HG03354 (cell line): ENCODE measurements at regions not wholly inside any gene's neighbourhood (a gene's known extent, or its start where the extent isn't known, plus 50 kb on each side); places are given as distances from the start of the nearest gene placed in this dataset.
"Not testable (repeated sequence)": the region's sequence is repeated elsewhere in the genome, so short reads cannot be mapped to it uniquely, and the experiment has no call there.

Experiments
- ATAC-seq: cut with Tn5 transposase; IDR thresholded peaks from one replicate; pipeline ENCODE4 v1.9.1; 2021; ENCODE audit warnings: mild to moderate bottlenecking; ENCODE audit not compliant: unreplicated experiment, poor library complexity, severe bottlenecking

DNA sequence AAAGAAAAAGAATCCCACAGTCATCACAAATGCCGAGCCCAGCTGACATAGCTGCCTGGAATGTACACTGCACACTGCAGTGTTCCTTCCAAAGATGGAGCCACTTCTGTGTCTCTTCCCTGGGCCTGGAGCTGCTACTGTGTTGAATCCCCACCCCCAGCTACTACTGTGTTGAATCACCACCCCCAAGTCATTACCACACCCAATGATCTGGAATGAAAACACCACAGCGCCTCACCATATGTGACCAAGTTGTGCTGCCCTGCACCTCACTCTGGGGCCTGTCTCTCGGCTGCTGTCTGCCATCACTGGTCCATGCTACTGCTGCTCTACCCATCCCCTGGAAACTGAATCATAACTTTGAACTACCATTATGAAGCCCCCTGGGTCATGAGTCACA is 861.2 kb downstream of the UQCRFS1 start:
- ATAC-seq, result no peak

GRCh38 chr19:28351321-28351720 is 861.6 kb downstream of the UQCRFS1 start:
- ATAC-seq, result not testable (repeated sequence)

DNA sequence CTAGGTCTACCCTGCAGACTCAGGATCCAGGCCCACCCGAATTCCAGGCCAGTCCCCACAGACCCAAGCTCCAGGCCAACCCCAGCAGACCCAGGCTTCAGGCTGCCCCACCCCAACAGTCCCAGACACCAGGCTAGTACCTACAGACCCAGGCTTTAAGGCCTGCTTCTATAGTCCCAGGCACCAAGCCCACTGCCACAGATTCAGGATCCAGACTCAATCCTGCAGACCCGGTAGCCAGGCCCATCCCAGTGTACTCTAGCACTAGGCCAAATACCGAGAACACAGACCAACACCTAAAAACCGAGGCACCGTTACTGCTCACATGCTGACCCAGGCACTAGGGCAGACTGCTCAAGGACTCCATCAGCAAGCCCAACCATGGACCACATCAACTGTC is 862.3 kb downstream of the UQCRFS1 start:
- ATAC-seq, result no peak

DNA sequence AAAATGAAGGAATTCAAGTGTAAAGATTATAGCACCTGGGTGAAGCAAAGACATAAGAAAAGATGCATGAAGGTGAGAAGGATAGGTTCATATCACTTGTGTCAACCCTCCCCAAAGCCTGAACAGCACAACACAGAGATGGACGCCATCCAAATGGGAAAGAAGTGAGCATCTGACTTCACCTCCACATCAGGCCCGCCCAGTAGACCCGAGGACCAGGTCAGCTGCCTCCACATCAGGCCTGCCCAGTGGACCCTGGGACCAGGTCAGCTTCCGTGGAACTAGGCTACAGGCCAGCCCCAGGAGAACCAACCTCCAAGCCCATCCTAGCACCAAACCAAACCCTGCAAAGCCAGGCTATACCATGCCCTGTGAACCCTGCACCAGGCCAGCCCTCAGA is 862.9 kb downstream of the UQCRFS1 start:
- ATAC-seq, result no peak

GRCh38 chr19:28349604-28350003 is 863.3 kb downstream of the UQCRFS1 start:
- ATAC-seq, result no peak

- no peak for ATAC-seq
These were observed 867.1 kb downstream of the UQCRFS1 start for GRCh38 chr19:28345811-28346210.

GRCh38 chr19:28341810-28342350 is 871.1 kb downstream of the UQCRFS1 start:
- no peak for ATAC-seq

DNA sequence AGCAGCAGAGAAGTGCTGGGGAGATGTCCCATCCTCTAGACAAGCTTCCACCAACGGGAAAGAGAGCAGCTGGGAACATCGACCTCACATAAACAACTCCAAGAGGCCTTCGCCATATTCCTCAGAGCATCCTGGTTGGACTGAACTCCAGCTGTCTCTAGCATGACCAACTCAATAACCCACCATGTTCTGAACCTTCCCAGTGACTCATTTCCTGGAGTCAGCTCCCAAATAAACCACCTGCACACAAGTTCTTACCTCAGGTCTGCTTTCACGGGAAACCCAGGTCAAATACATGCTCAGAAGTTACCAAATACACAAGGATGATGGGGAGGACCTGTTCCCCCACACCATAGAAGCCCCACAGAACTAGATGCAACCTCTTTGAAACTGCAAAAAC is 878.5 kb downstream of the UQCRFS1 start:
- ATAC-seq, result no peak

GRCh38 chr19:28333909-28334308 is 879.0 kb downstream of the UQCRFS1 start:
- ATAC-seq, result no peak

GRCh38 chr19:28332886-28333285 is 880.1 kb downstream of the UQCRFS1 start:
- ATAC-seq, result no peak

DNA sequence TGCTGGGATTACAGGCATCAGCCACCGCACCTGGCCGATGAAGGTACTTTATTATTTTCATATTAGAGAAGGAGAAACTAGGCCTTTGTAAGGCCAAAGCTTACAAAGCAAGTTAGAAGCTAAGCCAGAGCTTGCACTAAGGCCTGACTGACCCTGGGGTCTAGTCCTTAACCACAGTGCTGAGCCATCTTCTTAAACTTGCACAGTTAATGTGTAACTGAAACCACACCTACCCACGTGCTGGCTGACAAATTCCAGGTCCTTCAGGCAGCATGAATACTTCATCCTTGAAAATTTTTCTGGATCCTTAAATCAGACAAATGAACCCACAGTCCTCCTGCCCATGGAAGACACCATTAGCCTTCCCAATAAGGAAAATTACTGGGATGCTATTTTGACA is 880.6 kb downstream of the UQCRFS1 start:
- ATAC-seq, result no peak

GRCh38 chr19:28331596-28331995 is 881.4 kb downstream of the UQCRFS1 start:
- no peak for ATAC-seq

- no peak for ATAC-seq
These were observed 882.1 kb downstream of the UQCRFS1 start for GRCh38 chr19:28330831-28331230.

DNA sequence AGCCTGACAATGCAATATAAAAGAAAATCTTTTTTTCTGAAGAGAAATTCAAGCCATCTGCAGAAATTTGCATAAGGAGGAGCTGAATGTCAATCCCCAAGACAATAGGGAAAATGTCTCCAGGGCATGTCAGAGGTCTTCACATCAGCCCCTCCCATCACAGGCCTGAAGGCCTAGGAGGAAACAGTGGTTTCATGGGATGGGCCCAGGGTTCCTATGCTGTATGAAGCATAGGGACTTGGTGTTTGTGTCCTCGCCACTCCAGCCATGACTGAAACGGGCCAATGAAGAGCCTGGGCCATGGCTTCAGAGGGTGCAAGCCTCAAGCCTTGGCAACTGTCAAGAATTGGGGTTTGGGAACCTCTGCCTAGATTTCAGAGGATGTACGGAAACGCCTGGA is 883.5 kb downstream of the UQCRFS1 start:
- no peak for ATAC-seq

DNA sequence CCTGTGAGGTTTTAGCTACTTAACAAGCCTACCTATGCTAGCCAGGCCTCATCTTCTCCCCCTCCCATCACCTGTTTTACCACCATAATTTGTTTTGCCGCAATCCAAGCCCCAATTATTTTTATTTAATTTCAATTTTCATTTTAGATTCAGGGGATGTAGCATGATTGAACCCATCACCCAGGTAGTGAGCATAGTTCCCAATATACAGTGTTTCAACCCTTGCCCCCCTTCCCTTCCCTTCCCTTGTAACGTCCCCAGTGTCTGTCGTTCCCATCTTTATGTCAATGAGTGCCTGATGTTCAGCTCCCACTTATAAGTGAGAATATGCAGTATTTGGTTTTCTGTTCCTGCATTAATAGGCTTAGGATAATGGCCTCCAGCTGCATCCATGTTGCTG is 885.0 kb downstream of the UQCRFS1 start:
- no peak for ATAC-seq

DNA sequence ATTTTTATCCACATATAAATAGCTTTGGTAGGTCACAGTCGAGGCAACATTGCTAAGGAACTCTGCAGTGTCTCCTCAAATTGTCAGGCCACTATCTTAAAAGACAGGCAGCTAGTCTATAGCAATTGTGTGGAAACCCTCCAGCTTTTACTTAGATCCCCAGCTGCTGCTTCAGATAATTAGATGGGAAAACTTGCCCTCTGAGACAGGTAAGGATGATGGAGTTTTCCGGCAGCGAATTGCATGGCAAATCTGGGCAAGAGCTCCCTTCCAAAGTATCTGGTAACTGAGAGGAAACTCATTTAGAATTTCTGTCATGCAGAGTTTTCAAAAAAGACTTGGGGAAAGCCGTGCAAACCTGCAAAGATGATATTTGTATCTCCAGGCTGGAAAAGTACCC is 886.2 kb downstream of the UQCRFS1 start:
- no peak for ATAC-seq

DNA sequence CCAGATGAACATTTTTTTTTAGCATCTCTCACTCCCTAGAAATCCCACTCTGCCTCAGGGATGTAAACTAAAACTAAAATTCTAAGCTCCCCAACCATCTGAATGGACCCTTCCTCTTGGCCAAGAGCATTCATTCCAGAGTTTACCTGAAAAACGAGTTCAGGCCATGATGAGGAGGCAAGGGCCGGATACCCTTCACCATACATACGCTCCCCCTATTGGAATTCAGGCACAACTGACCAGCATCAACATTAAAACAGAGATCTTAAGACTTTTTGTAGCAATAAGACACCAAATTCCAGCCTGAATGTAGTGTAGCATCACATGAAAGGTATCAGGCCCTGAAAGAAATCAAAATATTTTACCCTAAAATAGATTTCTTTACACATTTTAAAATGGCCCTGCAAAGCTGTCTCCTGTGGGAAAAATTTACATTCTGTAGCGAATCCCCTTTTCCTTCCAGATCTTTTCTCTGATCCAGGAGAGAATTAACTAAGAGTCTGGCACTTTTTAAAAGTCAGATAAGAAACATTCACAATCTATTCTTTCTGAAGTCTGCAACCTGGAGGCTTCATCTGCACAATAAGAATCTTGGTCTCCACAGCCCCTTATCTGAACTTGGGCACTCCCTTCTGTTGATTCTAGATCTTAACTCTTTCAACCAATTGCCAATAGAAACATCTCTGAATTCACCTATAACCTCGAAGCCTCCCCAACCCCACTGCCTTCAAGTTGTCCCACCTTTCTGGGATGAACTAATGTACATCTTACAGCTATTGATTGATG is 888.5 kb downstream of the UQCRFS1 start:
- no peak for ATAC-seq

DNA sequence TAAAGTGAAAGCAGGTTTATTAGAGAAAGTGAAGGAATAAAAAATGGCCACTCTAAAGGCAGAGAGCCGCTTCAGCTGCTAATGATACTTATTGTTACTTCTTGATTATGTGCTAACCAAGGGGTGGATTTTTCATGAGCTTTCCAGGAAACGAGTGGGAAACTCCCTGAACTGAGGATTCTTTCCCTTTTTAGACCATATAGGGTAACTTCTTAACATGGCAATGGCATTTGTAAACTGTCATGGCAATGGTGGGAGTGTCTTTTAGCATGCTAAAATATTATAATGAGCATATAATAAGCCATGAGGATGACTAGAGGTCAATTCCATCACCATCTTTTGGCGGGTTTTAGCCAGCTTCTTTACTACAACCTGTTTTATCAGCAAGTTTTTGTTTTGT is 890.0 kb downstream of the UQCRFS1 start:
- no peak for ATAC-seq

GRCh38 chr19:28322491-28322890 is 890.5 kb downstream of the UQCRFS1 start:
- no peak for ATAC-seq

DNA sequence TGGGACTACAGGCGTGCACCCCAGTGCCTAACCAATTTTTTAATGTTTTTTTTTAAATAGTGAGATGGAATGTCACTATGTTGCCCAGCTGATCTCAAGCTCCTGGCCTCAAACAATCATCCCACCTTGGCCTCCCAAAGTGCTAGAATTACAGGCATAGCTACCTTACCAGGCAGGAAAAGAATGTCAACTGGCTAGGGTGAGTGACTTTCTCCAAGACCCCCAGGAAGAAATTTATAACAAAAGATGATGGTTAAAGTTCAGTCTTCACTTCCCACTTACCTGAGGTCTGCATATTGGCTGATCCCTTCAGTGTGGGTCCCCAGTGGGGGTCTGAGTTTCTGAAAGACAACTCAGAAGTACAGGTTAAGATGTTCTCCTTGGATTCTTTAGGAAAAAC is 893.0 kb downstream of the UQCRFS1 start:
- no peak for ATAC-seq

DNA sequence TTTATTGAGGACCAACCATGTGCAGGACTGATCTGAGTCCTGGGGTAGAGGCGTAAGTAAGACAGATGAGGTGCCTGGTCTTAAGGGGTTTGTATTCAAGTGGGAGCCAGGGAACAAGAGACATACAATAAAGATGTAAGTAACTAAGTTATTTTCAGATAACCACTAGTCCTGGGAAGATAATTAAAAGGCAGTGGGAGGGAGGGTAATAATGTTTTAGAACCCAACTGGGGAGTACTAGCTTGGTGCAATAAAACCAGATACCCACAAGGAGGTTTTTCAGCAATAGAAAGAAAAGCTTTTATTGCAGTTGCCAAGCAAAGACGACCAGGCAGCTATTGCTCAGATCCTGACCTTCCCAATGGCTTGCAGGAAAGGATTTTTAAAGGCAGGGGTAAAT is 893.7 kb downstream of the UQCRFS1 start:
- ATAC-seq, result no peak
